ENCODE measurements at regions not wholly inside any gene's neighbourhood (a gene's known extent, or its start where the extent isn't known, plus 50 kb on each side); places are given as distances from the start of the nearest gene placed in this dataset.

DNA sequence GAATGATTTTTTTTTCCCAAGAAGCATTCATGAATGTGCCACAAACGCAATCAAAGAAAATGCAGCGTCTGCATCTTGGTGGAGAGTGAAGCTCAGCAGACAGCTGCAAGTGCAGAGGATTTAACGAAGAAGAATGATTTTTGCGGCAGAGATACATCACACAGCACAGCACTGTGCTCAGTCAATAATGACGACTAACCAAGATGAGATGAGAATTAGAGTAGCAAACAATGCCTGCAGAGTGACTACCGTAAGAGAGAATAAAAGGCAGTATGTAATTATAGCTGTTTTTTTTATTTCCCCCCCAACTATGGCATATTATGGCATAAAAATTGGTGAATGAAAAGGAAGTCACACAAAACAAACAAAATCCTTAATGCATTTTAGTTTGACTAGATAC is 218.0 kb upstream of the ROBO1 start:
- TF ChIP-seq CTCF (IDR thresholded peaks at IDR 0.05) (no peak), POLR2A (IDR thresholded peaks at IDR 0.05) (no peak)

Measured in esophagus squamous epithelium (tissue), 4 donors.